H9 (cell line): ENCODE measurements at regions not wholly inside any gene's neighbourhood (a gene's known extent, or its start where the extent isn't known, plus 50 kb on each side); places are given as distances from the start of the nearest gene placed in this dataset.

ENCODE experiments used
- DNase-seq: peaks from one replicate; pipeline ENCODE4 v3.0.0-alpha.2; 2017
- H2AFZ ChIP-seq: one replicate; pipeline ENCODE4 v1.6.1; 2013; ENCODE audit warnings: mild to moderate bottlenecking, low read length, control low read depth, moderate library complexity
- H2AK5ac ChIP-seq: 2 replicates; pipeline ENCODE4 v1.6.1; 2013; ENCODE audit warnings: low read length, control low read depth, mixed read lengths; ENCODE audit not compliant: insufficient read length
- H2BK120ac ChIP-seq: one replicate; pipeline ENCODE4 v1.6.1; 2013; ENCODE audit warnings: low read depth, mild to moderate bottlenecking, low read length, control low read depth, inconsistent platforms; ENCODE audit not compliant: poor library complexity, severe bottlenecking
- H2BK12ac ChIP-seq: 2 replicates; pipeline ENCODE4 v1.6.1; 2013; ENCODE audit warnings: low read length, control low read depth, mixed read lengths, low read depth; ENCODE audit not compliant: insufficient read length
- H2BK15ac ChIP-seq: 2 replicates; pipeline ENCODE4 v1.6.1; 2013; ENCODE audit warnings: low read depth, low read length, control low read depth
- H2BK20ac ChIP-seq: one replicate; pipeline ENCODE4 v1.6.1; 2013; ENCODE audit warnings: low read depth, mild to moderate bottlenecking, low read length, control low read depth, inconsistent platforms; ENCODE audit not compliant: poor library complexity, severe bottlenecking
- H2BK5ac ChIP-seq: 2 replicates; pipeline ENCODE4 v1.6.1; 2013; ENCODE audit warnings: low read length, control low read depth, mixed read lengths; ENCODE audit not compliant: insufficient read length
- H3K14ac ChIP-seq: 2 replicates; pipeline ENCODE4 v1.6.1; 2013; ENCODE audit warnings: low read length, control low read depth; ENCODE audit not compliant: insufficient read depth
- H3K18ac ChIP-seq: 2 replicates; pipeline ENCODE4 v1.6.1; 2013; ENCODE audit warnings: low read depth, mild to moderate bottlenecking, mixed read lengths, low read length, control low read depth; ENCODE audit not compliant: insufficient read length
- H3K23ac ChIP-seq: 2 replicates; pipeline ENCODE4 v1.6.1; 2013; ENCODE audit warnings: low read length, control low read depth, mixed read lengths, low read depth; ENCODE audit not compliant: insufficient read length
- H3K23me2 ChIP-seq: 2 replicates; pipeline ENCODE4 v1.6.1; 2013; ENCODE audit warnings: low read depth, mild to moderate bottlenecking, mixed read lengths, low read length, control low read depth; ENCODE audit not compliant: insufficient read length, poor library complexity, severe bottlenecking
- H3K27ac ChIP-seq: 2 replicates; pipeline ENCODE4 v1.5.1; 2013; ENCODE audit warnings: low read length, control low read depth, mixed read lengths, low read depth; ENCODE audit not compliant: insufficient read length
- H3K27me3 ChIP-seq: 2 replicates; pipeline ENCODE4 v1.6.1; 2013; ENCODE audit warnings: low read length, control low read depth, inconsistent platforms; ENCODE audit not compliant: insufficient read depth
- H3K4ac ChIP-seq: 2 replicates; pipeline ENCODE4 v1.6.1; 2013; ENCODE audit warnings: low read depth, mild to moderate bottlenecking, control low read depth, inconsistent platforms, low read length, moderate library complexity
- H3K4me1 ChIP-seq: 2 replicates; pipeline ENCODE4 v1.6.1; 2013; ENCODE audit warnings: low read length, control low read depth, inconsistent platforms; ENCODE audit not compliant: insufficient read depth
- H3K4me2 ChIP-seq: 2 replicates; pipeline ENCODE4 v1.6.1; 2013; ENCODE audit warnings: low read length, control low read depth, mixed read lengths; ENCODE audit not compliant: insufficient read length, insufficient read depth
- H3K56ac ChIP-seq: 2 replicates; pipeline ENCODE4 v1.6.1; 2013; ENCODE audit warnings: low read depth, mild to moderate bottlenecking, mixed read lengths, low read length, control low read depth; ENCODE audit not compliant: insufficient read length
- H3K79me1 ChIP-seq: 2 replicates; pipeline ENCODE4 v1.6.1; 2013; ENCODE audit warnings: low read depth, mild to moderate bottlenecking, moderate library complexity, low read length, control low read depth, inconsistent platforms; ENCODE audit not compliant: insufficient read depth, poor library complexity, severe bottlenecking
- H3K79me2 ChIP-seq: 2 replicates; pipeline ENCODE4 v1.6.1; 2013; ENCODE audit warnings: low read length, control low read depth, inconsistent platforms; ENCODE audit not compliant: insufficient read depth
- H3K9ac ChIP-seq: 2 replicates; pipeline ENCODE4 v1.6.1; 2013; ENCODE audit warnings: low read length, control low read depth, mixed read lengths; ENCODE audit not compliant: insufficient read length; ENCODE audit errors: extremely low read depth
- H3K9me3 ChIP-seq: one replicate; pipeline ENCODE4 v1.6.1; 2013; ENCODE audit warnings: low read depth, low read length, inconsistent platforms; ENCODE audit not compliant: control insufficient read depth
- H3T11ph ChIP-seq: one replicate; pipeline ENCODE4 v1.6.1; 2013; ENCODE audit warnings: mild to moderate bottlenecking, low read length, control low read depth, inconsistent platforms
- H4K20me1 ChIP-seq: one replicate; pipeline ENCODE4 v1.6.1; 2013; ENCODE audit not compliant: control insufficient read depth, insufficient read length, insufficient read depth
- H4K5ac ChIP-seq: 2 replicates; pipeline ENCODE4 v1.6.1; 2013; ENCODE audit warnings: low read depth, mild to moderate bottlenecking, mixed read lengths, low read length, control low read depth; ENCODE audit not compliant: insufficient read length
- H4K8ac ChIP-seq: replicated peaks from 2 replicates; pipeline ENCODE4 v1.6.1; 2013; ENCODE audit warnings: low read length, control low read depth, mixed read lengths, low read depth; ENCODE audit not compliant: insufficient read length
- H4K91ac ChIP-seq: 2 replicates; pipeline ENCODE4 v1.6.1; 2013; ENCODE audit warnings: low read depth, mild to moderate bottlenecking, moderate library complexity, mixed read lengths, low read length, control low read depth; ENCODE audit not compliant: insufficient read length
- H3K27ac Mint-ChIP-seq, 3 experiments: 2 replicates in 2 of 3; 3 replicates in 1 of 3; pipeline ENCODE4 v1.8.0; 2020 to 2021; ENCODE audit warnings: mixed read lengths in 3 of 3, mild to moderate bottlenecking in 1 of 3, moderate library complexity in 1 of 3
- H3K27me3 Mint-ChIP-seq: 2 replicates; pipeline ENCODE4 v1.8.0; 2021; ENCODE audit warnings: low read depth, mild to moderate bottlenecking, moderate library complexity, mixed read lengths
- H3K36me3 Mint-ChIP-seq, 3 experiments: 2 replicates in 2 of 3; 3 replicates in 1 of 3; pipeline ENCODE4 v1.8.0; 2020 to 2021; ENCODE audit warnings: low read depth in 3 of 3, mixed read lengths in 3 of 3; ENCODE audit not compliant: insufficient read depth in 1 of 3
- H3K4me1 Mint-ChIP-seq, 2 experiments: 2 replicates each; pipeline ENCODE4 v1.8.0; 2020; ENCODE audit warnings: mixed read lengths in 2 of 2
- H3K4me3 Mint-ChIP-seq, 2 experiments: 2 replicates in 1 of 2; 3 replicates in 1 of 2; pipeline ENCODE4 v1.8.0; 2020 to 2021; ENCODE audit warnings: mild to moderate bottlenecking in 2 of 2, mixed read lengths in 2 of 2, moderate library complexity in 1 of 2
- H3K9me3 Mint-ChIP-seq, 2 experiments: 2 replicates in 1 of 2; 3 replicates in 1 of 2; pipeline ENCODE4 v1.8.0; 2020; ENCODE audit warnings: mild to moderate bottlenecking in 2 of 2, mixed read lengths in 2 of 2, moderate library complexity in 1 of 2
- CTCF ChIP-seq: fragments of 200-600 bp; sonication (generic); conservative IDR thresholded peaks from 3 replicates; pipeline ENCODE4 v1.8.0; 2021; ENCODE audit warnings: antibody characterized with exemption, mild to moderate bottlenecking
- WGBS: extraction: QIAGEN DNeasy Blood & Tissue Kit; methylation state at CpG from one replicate; pipeline ENCODE4 v1.1.7; 2013; ENCODE audit warnings: missing lambda C conversion rate, low lambda C conversion rate, mixed read lengths; ENCODE audit not compliant: insufficient read length; ENCODE audit errors: extremely low coverage; 5-methylcytosine and 5-hydroxymethylcytosine counted together

- Mint-ChIP-seq H3K27ac (no peak overlapping the region), H3K9me3 (no peaks in the 10 kb centered on the region), H3K4me1 (peaks cover 55 to 61% of the 10 kb centered on the region in 2 experiments), H3K4me3 (no peak overlapping the region), H3K27me3 (peaks cover 1% of the 10 kb centered on the region; the same call in 1 of the 2 replicates), H3K36me3 (0 out of 7 replicates have a peak, but pooled peaks cover 0 to 2% (median 0%) of the 10 kb centered on the region in 3 experiments)
- no peak overlapping the region for H3K14ac ChIP-seq
- H3K9ac ChIP-seq, result no peak overlapping the region
- no peak overlapping the region for H3K4me2 ChIP-seq
- H4K91ac ChIP-seq, result no peak overlapping the region
- no peak overlapping the region for H2AK5ac ChIP-seq
- H3K27me3 ChIP-seq, result no peaks in the 10 kb centered on the region
- no peaks in the 10 kb centered on the region for H3K79me1 ChIP-seq
- no peak overlapping the region for H4K5ac ChIP-seq
- H3K27ac ChIP-seq, result no peak overlapping the region
- H4K8ac ChIP-seq, result no peak overlapping the region
- H3T11ph ChIP-seq, result no peak overlapping the region
- no peak overlapping the region for H2BK5ac ChIP-seq
- no peaks in the 10 kb centered on the region; the same call in 1 of the 2 replicates for H3K4me1 ChIP-seq
- H3K18ac ChIP-seq, result no peak overlapping the region
- DNase-seq, result no peak
- H3K4ac ChIP-seq, result no peak overlapping the region
- no peaks in the 10 kb centered on the region for H4K20me1 ChIP-seq
- H3K56ac ChIP-seq, result no peak overlapping the region
- no CpG with 5 or more reads among the region's 3 CpGs for WGBS
- no peak overlapping the region for H2BK12ac ChIP-seq
- no peak for TF ChIP-seq CTCF
- no peak overlapping the region for H2BK20ac ChIP-seq
- no peak overlapping the region for H3K23ac ChIP-seq
- H2BK120ac ChIP-seq, result no peak overlapping the region
- no peaks in the 10 kb centered on the region for H3K79me2 ChIP-seq
- no peak overlapping the region for H2BK15ac ChIP-seq
- no peak overlapping the region for H2AFZ ChIP-seq
- H3K23me2 ChIP-seq, result no peaks in the 10 kb centered on the region
- no peaks in the 10 kb centered on the region for H3K9me3 ChIP-seq
Observed at GRCh38 chr7:110387689-110388088, 703.2 kb upstream of the LRRN3 start.
